OCI-M2 (cell line): ENCODE measurements at regions not wholly inside any gene's neighbourhood (a gene's known extent, or its start where the extent isn't known, plus 50 kb on each side); places are given as distances from the start of the nearest gene placed in this dataset.

Source experiments
- DNase-seq: peaks from one replicate; lab custom pipeline; 2025; ENCODE audit not compliant: unreplicated experiment; lab: John Stamatoyannopoulos, UW

- no peak for DNase-seq
These were observed 84.5 kb upstream of the DUSP5 start for GRCh38 chr10:110413049-110413783.

GRCh38 chr10:110413903-110414547 lies 83.7 kb upstream of the DUSP5 start:
- DNase-seq = no peak

GRCh38 chr10:110414548-110415309 lies 83.0 kb upstream of the DUSP5 start:
- no peak for DNase-seq

- no peak for DNase-seq
These were observed 81.9 kb upstream of the DUSP5 start for GRCh38 chr10:110415809-110416208.

- no peak for DNase-seq
These were observed 80.7 kb upstream of the DUSP5 start for GRCh38 chr10:110416776-110417711.

- no peak for DNase-seq
These were observed 79.5 kb upstream of the DUSP5 start for GRCh38 chr10:110418218-110418617.

GRCh38 chr10:110419265-110419664 lies 78.4 kb upstream of the DUSP5 start:
- no peak for DNase-seq

GRCh38 chr10:110420401-110421193 lies 77.1 kb upstream of the DUSP5 start:
- DNase-seq = no peak

GRCh38 chr10:110421512-110422138 lies 76.1 kb upstream of the DUSP5 start:
- peak; percentile 18 for DNase-seq

GRCh38 chr10:110422548-110422947 lies 75.2 kb upstream of the DUSP5 start:
- no peak for DNase-seq

- no peak for DNase-seq
These were observed 74.1 kb upstream of the DUSP5 start for GRCh38 chr10:110423650-110424049.

- no peak for DNase-seq
These were observed 71.9 kb upstream of the DUSP5 start for GRCh38 chr10:110425684-110426293.

GRCh38 chr10:110426294-110427181 lies 71.2 kb upstream of the DUSP5 start:
- no peak for DNase-seq

GRCh38 chr10:110429301-110429700 lies 68.4 kb upstream of the DUSP5 start:
- DNase-seq = no peak

- no peak for DNase-seq
These were observed 67.1 kb upstream of the DUSP5 start for GRCh38 chr10:110430340-110431273.

- no peak for DNase-seq
These were observed 66.0 kb upstream of the DUSP5 start for GRCh38 chr10:110431659-110432058.

- DNase-seq = no peak
These were observed 65.6 kb upstream of the DUSP5 start for GRCh38 chr10:110432084-110432483.
